ENCODE measurements at regions not wholly inside any gene's neighbourhood (a gene's known extent, or its start where the extent isn't known, plus 50 kb on each side); places are given as distances from the start of the nearest gene placed in this dataset.
A peak's percentile ranks its signal among the peaks of the same experiment; 100 is the strongest.

DNA sequence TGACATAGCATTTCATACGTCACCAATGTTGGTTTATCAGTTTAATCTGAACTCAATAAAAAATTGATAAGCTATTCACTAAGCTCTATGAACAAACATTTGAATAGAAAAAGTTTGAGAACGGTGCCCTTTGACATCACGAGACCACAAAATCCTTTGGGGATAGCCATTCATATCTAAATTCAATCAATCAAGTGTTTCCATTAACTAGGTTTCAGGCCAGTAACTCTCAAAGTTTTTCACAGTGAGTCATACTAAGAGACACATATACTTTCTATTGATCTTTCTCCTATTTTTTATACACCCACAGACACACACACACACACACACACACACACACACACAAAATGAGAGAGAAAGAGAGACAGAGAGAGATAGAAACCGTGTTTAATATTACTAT is 235.4 kb upstream of the SNX7 start:
- H3K4me3 ChIP-seq (ENCODE audit: low read depth, low read length): no peak overlapping the region
- TF ChIP-seq, protein P1, sequence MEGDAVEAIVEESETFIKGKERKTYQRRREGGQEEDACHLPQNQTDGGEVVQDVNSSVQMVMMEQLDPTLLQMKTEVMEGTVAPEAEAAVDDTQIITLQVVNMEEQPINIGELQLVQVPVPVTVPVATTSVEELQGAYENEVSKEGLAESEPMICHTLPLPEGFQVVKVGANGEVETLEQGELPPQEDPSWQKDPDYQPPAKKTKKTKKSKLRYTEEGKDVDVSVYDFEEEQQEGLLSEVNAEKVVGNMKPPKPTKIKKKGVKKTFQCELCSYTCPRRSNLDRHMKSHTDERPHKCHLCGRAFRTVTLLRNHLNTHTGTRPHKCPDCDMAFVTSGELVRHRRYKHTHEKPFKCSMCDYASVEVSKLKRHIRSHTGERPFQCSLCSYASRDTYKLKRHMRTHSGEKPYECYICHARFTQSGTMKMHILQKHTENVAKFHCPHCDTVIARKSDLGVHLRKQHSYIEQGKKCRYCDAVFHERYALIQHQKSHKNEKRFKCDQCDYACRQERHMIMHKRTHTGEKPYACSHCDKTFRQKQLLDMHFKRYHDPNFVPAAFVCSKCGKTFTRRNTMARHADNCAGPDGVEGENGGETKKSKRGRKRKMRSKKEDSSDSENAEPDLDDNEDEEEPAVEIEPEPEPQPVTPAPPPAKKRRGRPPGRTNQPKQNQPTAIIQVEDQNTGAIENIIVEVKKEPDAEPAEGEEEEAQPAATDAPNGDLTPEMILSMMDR (IDR thresholded peaks at IDR 0.05; ENCODE audit: low read depth, low read length, missing control alignments): no peak
- DNase-seq (ENCODE audit: low read depth): no peak
- in situ Hi-C loops (cut with HindIII; ENCODE audit: low sequenced_read_pairs): no loop called here

GRCh38 chr1:98422816-98423215 is 238.7 kb upstream of the SNX7 start:
- no peak overlapping the region for H3K4me3 ChIP-seq (ENCODE audit: low read depth, low read length)
- in situ Hi-C loops (cut with HindIII; ENCODE audit: low sequenced_read_pairs): no loop called here
- TF ChIP-seq, protein P1 (IDR thresholded peaks at IDR 0.05; ENCODE audit: low read depth, low read length, missing control alignments): no peak
- DNase-seq (ENCODE audit: low read depth): peak; percentile 51

DNA sequence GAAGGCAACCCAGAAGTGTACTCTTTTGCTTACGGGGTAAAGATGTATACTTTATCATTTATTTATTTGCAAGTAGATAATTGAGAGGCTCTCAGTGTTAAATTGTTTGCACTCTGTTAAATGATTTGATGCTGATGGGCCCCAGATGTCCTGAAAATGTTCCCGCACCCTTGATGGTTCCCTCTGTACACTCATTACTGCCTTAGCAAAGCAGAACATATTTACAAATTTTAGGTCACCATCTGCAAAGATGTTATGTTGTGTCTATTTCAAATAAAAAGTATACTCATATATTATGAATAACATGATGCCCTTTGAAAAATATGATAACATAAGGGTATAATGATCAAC is 240.5 kb upstream of the SNX7 start:
- TF ChIP-seq, protein P1 (IDR thresholded peaks at IDR 0.05; ENCODE audit: low read depth, low read length, missing control alignments): no peak
- in situ Hi-C loops (cut with HindIII; ENCODE audit: low sequenced_read_pairs): no loop called here
- DNase-seq (ENCODE audit: low read depth): no peak
- no peak overlapping the region for H3K4me3 ChIP-seq (ENCODE audit: low read depth, low read length)

- in situ Hi-C loops (cut with HindIII; ENCODE audit: low sequenced_read_pairs): no loop called here
- H3K4me3 ChIP-seq (ENCODE audit: low read depth, low read length): no peak overlapping the region
- no peak for DNase-seq (ENCODE audit: low read depth)
- TF ChIP-seq, protein P1 (IDR thresholded peaks at IDR 0.05; ENCODE audit: low read depth, low read length, missing control alignments): no peak
These were observed 241.0 kb upstream of the SNX7 start for GRCh38 chr1:98420376-98421084.

DNA sequence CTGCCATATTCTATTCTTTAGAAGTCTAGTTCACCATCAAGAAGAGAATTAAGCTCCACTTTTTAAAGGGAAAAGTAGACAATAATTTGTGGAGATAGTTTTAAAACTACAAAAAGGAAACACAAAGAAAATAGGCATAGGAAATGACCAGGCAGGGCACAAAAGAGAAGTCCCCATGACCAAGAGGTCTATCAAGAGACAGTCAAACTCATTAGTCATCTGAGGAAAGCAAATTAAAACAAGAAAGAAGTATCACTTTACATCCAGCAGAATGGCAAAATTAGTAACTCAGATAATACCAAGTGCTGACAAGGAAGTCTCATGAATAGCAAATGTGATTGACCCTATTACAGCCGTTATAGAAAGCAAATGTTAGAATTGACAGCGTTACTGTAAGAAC is 243.7 kb upstream of the SNX7 start:
- DNase-seq (ENCODE audit: low read depth): no peak
- TF ChIP-seq, protein P1 (IDR thresholded peaks at IDR 0.05; ENCODE audit: low read depth, low read length, missing control alignments): no peak
- H3K4me3 ChIP-seq (ENCODE audit: low read depth, low read length): no peak overlapping the region
- in situ Hi-C loops (cut with HindIII; ENCODE audit: low sequenced_read_pairs): no loop called here

DNA sequence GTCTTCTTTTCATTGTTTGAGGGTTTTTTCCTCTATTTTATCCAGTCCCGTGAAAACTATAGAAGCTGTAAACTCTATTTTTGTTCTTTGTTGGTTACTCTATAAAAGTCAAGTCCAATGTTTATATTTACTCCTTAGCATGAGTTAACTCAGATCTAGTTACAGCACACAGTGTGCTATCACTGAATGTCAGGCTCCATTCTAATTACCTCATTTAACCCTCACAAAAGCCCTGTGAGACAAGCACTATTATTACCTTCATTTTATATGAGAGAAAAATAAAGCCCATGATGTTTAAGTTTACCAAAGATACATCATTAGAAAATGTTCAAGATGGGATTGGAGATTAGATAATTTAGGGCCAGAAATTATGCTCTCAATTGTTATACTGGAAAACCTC is 251.4 kb upstream of the SNX7 start:
- H3K4me3 ChIP-seq (ENCODE audit: low read depth, low read length): no peak overlapping the region
- DNase-seq (ENCODE audit: low read depth): no peak
- TF ChIP-seq, protein P1 (IDR thresholded peaks at IDR 0.05; ENCODE audit: low read depth, low read length, missing control alignments): no peak
- in situ Hi-C loops (cut with HindIII; ENCODE audit: low sequenced_read_pairs): no loop called here
